NCI-H446 (cell line): ENCODE measurements at regions not wholly inside any gene's neighbourhood (a gene's known extent, or its start where the extent isn't known, plus 50 kb on each side); places are given as distances from the start of the nearest gene placed in this dataset.
"Not testable (repeated sequence)": the region's sequence is repeated elsewhere in the genome, so short reads cannot be mapped to it uniquely, and the experiment has no call there.

Source experiments
- DNase-seq, 2 experiments: peaks; one replicate each; lab custom pipeline; 2025; lab: John Stamatoyannopoulos, UW

DNA sequence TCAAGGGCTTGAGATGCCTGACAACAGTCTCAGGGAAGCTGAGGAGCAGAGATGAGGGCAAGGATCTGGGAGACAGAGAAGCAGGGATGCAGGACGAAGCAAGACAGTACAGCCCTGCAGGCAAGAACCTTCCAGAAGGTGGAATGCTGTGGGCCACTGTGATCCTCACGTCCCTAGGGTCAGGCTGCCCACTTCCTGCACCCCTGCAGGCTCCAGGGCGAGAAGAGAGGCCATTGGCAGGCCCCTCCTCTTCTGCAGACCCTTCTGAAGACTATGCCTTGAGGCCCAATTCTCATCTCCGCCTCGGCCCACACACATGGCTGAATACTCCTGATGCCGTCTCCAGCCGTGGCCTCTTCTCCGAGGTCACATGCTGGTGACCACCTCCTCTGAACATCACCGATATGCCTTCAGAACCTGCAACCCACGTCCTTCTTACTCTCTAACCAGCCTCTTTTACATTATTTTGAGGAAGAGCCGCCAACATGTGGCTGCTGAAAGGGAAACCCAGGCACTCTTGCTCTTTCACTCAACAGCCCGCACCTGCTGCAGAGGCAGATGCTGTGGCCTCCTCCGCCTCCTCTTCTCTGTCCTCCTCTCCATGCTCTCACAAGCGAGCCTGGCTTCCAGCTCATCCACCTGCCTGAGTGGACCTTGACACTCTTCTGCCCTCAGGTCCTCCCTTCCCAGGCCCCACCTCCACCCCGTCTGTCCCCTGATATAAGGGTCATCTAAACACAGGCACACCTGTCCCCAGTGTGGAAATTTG lies 181.5 kb downstream of the IRX2 start:
- no peak for DNase-seq

DNA sequence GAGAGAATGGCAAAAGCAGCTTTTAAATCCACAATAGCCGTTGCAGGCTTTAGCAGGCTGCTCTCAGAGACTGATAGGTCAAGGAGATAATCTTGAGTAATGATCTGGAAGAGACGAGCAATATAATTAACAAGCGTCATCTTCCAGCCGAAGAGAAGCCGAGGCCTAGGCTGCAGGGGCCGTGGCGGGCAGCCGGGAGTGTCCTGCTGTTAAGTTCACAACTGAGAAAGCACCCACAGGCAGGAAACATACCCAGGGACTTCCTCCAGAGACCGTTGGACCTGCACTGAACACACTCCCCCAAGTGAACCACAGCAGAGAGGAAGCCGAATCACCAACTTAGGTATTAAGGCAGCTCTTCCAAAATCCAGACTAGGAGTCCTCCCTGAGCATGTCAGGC lies 182.3 kb downstream of the IRX2 start:
- DNase-seq, result no peak

DNA sequence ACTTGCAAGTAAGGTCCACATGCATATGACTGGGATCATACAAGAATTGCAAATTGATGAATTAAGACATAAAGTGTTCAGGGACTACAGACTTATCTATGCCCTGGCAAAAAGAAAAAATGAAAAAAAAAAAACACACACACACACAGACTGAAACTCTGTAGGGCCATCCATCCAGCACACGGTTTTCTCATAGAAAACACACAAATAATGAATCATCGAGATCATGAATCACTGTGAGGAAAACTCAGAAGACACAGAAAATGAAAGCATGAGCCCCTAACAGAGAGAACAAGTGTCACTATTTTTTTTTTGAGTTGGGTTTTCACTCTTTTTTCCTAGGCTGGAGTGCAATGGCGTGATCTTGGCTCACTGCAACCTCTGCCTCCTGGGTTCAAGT lies 185.2 kb downstream of the IRX2 start:
- DNase-seq, result no peak

DNA sequence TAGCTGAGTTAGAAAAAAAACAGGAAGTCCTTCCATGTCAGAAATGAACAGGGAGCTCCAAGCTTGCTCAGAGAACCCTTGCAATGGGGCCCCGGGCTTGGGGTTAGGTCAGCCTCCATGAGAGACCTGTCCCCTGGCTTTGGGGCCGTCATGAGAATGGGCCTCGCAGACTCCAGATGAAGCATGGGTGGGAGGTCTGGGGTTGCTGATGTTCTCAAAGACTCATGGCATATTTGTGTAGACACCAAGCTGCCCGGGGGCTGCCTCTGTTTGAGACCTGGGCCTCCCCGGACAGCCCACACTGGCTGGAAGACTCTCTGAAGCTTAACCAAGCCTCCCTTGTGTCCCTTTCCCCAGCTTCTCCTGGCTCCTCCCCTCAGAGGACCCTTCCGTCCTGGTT lies 186.3 kb downstream of the IRX2 start:
- no peak for DNase-seq

DNA sequence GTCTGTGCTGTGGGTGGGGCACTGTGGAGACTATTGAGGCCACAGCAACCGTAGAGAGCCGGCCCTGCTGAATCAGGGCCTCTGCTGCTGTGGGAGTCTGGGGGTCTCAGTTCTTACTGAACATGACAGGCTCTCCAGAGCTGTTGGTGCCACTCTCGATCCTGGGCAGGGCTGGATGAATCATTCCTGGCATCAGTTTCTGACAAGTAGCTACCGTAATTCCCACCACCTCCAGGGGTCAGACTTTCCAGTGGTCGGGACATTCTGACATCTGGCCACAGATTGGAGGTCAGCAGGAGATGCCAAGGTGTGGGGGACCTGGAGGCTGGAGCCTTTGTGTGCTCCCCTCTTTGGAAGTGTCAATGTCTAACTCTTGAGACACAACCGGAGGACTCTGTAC lies 188.4 kb downstream of the IRX2 start:
- no peak for DNase-seq

DNA sequence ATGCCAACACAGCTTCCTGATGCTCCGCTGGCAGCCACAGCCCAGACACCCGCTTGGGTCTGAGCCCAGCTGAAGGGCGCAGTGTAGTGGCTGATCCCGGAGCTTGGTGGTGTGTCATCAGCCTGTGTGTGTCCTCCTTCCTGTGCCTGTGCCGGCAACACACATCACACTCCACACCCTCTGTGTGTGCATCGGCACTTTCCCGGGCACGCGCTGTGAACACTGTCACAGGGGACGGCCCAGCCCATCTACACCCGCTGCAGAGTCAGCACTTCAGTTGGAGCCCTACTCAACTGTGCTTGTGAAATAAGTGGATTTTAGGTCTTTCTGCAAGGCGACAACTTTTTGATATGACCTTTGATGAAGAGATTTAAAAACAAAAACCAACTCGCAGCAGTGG lies 189.4 kb downstream of the IRX2 start:
- no peak for DNase-seq

DNA sequence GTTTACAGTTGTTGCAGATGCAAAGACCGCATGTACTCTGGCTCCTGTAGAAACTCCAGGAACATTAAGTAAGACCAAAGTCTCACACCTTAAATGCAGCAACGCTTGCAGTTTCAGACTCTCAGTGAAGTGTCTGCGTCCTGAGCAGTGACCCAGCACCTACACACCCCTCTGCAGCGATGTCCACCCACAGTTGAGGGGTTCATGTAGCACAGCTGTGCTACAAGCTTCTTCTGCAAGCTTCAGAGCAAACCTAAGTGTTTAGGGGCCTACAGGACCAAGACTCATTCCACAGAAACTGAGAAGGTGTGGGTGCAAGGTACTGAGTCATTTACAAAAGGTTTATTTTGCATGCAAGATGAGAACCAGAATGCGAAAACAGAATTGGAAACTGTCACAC lies 191.0 kb downstream of the IRX2 start:
- DNase-seq, result no peak

DNA sequence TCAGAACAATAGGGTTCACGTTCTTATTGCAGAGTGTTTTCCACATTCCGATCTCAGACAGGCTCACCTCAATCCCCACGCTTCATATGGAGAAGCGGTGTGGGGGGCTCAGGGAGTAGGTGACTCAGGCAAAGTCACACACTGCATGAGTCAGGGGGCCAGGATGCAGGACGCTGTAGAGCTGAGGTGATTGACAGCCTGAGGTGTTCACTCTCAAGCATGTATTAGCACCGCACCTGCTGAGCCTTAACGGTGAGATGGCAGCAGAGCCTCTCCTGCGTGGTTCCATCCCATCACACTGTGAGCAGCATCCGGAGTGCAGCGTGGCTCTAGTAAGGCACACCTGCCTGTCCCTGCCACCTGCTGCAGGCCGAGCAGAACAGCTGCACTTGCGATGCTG lies 194.0 kb downstream of the IRX2 start:
- DNase-seq, result no peak

DNA sequence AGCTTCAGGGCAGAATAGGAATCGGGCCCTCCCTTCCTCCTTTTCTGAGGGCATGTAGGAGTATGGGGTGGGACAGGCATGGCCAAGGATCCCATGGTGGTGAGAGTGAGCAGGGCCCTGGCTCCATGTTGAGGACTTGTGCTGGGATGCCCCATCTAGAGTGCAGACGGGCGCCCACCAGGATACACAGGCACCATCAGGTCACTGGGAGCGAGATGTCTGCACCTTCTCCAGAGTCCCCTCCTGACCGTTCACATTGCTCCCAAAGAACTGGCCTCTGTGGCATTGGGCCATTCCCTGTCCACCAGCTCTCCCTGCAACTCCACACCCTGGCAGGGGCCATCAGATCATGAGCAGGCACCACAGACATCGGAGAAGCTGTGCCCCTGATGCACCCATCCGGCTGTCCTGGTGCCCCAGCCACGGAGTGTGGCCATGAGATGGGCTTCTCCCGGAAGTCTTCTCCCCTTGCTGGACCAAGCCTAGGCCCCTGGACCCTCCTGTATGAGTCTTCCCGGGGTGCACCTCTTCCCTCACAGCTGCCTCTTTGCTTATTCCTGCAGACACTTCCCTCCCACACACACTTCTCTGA lies 195.0 kb downstream of the IRX2 start:
- DNase-seq, result no peak

DNA sequence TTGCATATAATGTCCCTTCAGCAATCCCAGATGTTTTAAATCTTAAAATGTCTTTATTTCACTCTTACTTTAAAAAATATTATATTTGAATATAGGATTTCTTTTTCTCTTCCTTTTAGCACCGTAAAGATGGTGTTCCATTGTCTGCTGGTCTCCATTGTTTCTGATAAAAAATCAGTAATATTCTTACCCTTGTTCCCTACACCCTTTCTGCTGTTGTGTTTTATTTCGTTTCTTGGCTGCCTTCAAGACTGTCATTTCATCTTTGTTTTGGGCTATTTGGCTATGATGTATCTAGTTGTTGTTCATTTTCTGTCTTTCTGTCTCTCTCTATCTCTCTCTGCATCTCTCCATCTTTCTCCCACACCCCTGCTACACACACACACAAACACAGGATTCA lies 197.9 kb downstream of the IRX2 start:
- no peak for DNase-seq

DNA sequence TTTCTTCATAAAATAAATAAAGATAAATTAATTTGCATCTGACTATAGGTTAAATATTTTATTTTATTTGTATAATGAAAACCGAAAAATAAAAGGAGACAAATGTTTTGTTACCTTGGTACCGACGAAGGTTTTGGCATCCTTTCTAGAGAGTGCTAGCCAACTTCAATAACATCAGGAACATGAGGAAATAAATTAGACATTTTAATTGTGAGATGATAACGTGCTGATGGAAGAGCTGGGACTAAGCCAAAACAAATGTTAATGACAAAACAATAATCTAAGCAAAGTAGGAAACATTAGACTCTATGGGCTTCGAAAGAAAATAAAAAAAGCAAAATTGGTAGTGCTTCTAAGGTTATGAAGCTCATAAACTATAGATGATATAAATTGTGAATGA lies 201.0 kb downstream of the IRX2 start:
- DNase-seq, result no peak

DNA sequence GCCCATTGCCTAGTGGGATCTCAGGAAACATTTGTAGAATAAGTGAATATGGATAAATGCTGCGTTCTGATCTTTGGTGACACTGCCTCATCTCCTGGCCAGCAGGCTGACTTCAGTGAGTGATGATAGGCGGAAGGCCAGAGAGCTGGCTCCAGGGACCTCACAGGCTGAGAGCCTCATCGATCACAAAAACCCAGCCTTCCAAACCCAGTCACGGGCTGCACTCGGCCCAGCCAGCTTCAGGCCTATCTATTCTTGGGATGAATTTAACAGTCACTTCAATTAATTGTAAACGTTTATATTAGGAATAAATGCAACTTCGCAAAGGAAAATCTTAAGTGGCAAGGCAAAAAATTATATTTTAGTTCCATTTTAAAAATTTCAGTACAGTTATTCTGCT lies 201.6 kb downstream of the IRX2 start:
- DNase-seq, result no peak

DNA sequence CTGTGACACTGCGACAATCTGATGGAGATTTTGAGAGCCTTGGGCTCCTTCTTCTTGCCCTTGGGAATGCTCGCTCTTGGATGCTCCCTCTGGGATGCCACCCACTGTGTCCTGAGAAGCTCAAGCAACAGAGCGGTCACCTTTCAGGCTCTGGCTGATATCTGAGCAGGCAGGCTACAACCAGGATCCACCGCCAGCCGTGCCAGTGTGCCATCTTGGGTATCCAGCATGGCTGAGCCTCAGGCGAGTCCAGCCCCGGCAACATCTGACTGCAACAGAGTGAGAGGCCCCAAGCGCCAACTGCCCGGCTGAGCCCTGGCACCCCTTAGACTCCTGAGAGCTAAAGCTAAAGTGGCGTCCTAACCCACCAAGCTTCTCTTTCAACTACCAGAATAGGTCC lies 202.1 kb downstream of the IRX2 start:
- no peak for DNase-seq

DNA sequence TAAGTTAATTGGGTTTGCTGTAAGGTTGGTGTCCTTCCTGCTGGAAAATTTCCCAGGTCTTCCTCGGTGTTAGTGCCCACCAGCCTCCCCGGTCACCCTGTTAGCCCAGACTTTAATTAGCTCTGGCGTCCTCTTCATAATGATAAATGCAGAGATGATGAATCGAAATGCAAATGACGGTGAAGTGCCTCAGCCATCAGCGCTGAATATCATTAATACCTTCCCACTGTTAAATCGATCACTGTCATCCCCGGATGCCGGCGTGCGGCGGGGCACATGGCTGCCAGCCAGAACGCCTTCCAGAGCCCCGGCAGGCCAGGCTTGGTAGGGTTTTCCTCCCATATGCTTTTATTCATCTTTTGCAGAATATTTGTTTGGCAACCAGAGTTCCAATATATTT lies 204.5 kb downstream of the IRX2 start:
- DNase-seq, result no peak

DNA sequence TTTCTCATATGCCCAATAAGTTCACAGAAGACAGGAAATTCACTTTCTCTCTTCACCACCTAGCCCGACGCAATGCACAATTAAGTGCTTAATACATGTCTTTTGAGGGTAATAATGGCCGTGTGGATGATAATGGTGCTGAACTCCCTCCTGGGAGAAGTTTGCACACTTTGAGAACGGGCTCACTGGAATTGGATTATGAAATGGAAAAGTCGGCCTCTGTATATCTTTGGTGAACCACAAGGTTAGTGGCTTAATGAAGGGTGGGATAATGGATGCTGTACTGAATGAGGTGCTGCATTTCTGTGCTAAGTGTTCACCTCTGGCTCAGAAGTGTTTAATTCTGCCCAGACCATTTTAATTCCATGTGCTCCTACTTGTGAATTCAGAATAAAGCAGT lies 207.5 kb downstream of the IRX2 start:
- no peak for DNase-seq

DNA sequence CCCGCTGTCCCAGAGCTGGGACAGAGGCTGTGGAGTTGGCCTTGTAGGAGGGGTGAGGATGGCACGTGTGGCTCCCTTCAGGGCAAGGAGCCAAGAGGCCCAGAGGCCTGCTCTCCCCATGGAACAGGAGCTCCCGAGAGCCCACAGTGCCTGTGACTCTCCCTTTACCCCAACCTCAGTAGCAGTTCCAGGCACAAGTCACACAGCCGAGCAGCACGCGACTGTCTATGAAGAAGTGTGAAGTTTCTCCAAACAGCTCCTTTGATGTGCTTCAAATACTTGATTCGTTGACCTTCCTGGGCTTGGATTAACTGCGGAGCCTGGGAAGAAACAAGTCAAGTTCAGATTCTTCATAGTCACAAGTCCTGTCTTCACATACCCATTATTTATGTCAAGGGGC lies 208.7 kb downstream of the IRX2 start:
- DNase-seq, result no peak

DNA sequence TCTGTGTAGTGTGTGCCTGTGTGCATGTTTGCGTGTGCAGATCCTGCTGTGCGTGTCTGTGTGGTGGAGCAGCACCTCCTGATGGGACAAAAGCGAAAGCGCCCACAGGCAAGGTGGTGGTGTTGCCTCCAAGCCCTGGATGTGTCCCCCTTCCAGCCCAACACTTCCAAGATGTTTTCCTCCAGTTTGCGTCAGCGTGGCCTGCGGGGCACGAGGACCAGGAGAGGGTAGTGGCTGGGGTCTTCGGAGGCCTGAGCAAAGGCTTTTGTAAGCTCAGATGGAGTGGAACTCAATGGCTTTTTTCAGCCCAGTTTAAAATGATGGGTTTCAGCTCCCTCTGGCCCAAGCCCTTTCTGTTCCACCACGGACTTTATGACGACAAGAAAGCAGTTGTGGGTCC lies 209.5 kb downstream of the IRX2 start:
- DNase-seq, result no peak

DNA sequence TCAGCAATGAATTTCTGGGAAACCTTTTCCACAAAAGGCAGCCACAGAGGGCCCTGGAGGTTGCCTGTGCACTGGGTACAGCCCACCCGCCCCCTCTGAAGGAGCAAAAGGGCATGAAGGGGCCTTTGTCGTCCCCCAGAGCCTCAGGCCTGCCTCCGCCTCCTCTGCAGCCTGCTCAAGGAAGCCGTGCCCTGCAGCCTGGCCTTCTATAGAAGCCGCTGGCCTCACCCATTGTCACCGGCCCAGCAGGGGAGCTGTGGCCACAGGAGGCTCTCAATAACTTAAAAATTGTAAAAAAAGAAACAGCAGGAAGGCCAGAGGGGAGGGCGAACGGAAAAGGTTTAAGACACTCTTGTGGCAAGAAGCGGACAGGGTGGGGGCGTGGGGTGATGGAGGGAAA lies 213.3 kb downstream of the IRX2 start:
- no peak for DNase-seq

DNA sequence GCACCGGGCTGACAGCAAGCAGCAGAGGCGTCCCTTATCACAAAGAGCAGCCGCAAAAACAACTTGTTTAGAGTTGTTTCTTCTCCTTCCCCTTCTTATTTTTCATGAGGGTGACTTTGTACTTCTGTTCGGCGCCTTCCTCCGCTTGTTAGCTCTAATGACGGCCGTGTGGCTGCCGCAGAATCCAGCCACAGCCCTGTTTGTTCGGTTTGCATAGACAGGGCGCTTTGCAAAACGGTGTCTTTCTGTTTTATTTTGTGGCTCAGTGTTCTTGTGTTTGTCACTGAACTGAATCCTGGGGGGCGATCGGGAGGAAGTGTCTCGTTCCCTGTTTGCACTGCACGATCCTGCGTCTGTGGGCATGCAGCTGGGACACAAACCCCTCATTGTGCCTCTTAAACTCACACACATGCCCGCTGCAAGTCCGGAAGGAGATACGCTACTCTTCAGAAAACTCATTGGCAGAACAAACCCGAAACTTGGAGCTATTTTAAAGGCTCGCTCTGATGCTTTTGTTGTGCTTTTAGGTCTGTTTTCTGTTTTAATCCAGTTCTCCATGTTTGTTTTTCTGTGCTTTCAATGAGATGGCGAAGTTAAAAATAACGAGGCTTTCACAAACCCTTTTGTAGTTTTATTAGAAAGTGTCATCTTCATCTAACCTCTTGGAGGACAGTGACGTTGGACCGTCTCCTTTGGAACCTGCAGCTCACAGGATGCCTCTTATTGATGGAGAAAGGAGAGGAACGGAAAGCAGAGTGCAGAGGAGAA lies 213.9 kb downstream of the IRX2 start:
- no peak for DNase-seq

DNA sequence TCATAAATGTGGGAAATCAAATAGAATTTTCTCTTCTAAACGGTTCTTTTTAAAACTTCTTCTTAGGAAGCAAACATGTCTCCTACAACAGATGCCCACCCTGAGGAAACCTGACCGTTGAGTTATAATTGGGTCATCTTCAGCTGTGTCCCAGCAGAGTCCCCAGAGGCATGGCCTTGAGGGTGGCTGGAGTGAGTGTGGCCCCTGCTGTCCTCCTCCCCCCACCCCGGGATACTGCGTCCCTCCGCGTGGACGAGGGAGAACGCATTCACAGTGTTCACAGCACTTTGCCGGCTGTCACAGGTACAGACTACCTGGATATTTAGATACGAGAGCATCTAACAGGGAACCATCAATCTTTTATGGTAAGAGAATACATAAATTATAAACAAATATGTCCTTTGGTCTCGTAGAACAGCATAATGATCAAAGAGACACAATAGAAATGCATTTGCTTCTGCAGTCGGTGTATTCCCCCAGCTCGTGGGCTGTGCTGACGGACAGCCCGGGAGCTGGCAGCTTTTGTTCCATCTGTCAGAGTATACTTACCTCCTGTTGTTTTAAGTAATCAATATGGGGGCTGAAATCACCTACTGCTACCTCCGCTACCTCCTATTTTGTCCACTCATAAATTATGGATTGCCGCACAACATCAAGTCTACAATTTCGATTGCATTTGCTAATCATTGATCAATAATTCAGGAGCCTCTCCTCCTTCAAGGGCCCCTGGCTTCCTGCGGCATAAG lies 214.7 kb downstream of the IRX2 start:
- no peak for DNase-seq

DNA sequence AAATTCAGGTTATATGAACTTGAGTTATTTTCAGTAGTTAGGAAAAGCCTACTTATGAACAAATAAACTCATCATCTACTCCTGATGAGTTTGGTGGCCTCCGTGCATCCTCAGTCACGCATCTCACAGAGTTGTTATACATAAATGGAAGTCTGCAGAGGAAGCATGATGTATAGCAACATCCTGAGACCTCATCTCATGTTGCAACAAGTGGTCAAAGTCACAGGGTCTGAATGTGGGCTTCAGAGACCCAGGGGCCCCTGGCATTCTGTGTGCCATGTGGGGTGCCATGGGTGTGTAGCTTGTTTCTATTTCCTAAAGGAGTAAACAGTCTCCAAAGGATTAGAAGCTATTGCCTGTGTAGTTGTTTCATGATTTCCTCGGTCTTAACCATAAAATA lies 216.5 kb downstream of the IRX2 start:
- no peak for DNase-seq

DNA sequence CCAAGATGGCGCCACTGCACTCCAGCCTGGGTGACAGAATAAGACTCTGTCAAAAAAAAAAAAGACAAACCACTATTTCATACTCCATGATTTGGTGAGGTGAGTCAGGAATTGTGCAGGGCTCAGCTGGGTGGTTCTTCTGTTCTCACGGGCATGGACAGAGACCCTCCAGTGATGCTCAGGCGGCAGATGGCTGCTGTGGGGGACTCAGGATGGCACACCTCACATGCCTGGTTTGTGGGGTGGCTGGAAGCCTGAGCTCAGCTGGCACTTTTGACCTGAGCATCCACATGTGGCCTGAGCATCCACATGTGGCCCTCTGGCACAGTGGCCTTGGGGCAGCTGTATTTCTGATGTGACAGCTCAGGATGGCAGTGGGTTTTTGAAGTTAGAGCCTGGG lies 217.2 kb downstream of the IRX2 start:
- no peak for DNase-seq

DNA sequence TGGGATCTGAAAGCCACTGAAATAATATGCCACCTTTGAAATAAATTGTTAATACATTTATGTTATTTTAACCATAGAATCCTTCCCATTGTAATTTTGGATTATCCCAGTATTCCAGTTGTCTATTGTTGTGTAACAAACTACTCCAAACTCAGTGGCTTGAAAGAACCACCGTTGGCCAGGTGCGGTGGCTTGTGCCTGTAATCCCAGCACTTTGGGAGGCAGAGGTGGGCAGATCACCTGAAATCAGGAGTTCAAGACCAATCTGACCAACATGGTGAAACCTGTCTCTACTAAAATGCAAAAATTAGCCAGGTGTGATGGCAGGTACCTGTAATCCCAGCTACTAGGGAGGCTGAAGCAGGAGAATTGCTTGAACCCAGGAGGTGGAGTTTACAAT lies 217.6 kb downstream of the IRX2 start:
- DNase-seq, result not testable (repeated sequence)
